GM10248 (cell line): ENCODE measurements at regions not wholly inside any gene's neighbourhood (a gene's known extent, or its start where the extent isn't known, plus 50 kb on each side); places are given as distances from the start of the nearest gene placed in this dataset.

Experiments used
- CTCF ChIA-PET: fragments of 300-600 bp; sonication (Branson Sonifier 250); formaldehyde crosslinking; extraction: SDS; loops from one replicate; lab custom pipeline; 2021; ENCODE audit warnings: antibody characterized with exemption; lab: Yijun Ruan, JAX
- POLR2A ChIA-PET: fragments of 350-650 bp; sonication (Branson Sonifier 250); formaldehyde crosslinking; extraction: SDS; loops from one replicate; lab custom pipeline; 2020; ENCODE audit warnings: antibody characterized with exemption; lab: Yijun Ruan, JAX
- DNase-seq: peaks from one replicate; pipeline ENCODE4 v3.0.0; 2012; ENCODE audit errors: extremely low spot score
- TF ChIP-seq, protein P1 (sequence below): IDR thresholded peaks from 2 replicates; pipeline ENCODE4 v1.5.1; 2012; ENCODE audit warnings: mild to moderate bottlenecking, low read depth; ENCODE audit errors: extremely low read depth, missing control alignments, control extremely low read depth

DNA sequence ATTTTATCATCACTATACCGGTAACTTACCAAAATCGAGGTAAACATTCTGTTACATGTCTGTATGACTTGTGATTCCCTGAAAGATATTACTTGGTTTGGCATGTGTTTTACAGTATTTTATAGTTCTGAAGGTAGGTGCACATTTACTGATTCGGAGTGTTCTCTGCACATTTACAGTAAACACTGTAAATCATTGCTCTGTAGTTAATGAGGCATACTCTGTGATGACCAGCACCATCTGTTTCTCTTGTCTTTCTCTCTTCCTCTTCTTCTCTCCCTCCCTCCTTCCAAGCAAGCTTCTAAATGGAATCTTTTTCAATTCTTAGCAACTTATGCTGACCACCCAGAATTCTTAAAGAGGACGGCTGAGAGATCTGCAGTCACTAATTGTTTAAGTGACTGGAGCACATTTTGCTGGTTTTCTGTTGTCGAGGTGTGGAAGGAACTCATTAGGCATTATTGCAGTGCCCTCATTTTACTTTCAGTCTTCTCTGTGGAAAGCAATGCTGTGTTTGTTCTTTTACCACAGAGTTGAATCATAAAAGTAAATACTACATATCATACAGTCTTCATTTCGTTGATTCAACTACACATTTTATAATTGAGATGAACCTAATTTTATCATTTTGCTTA is 126.5 kb downstream of the UTRN start:
- ChIA-PET CTCF (no interaction called here), POLR2A (no interaction called here)
- DNase-seq, result no peak
- TF ChIP-seq, protein P1, sequence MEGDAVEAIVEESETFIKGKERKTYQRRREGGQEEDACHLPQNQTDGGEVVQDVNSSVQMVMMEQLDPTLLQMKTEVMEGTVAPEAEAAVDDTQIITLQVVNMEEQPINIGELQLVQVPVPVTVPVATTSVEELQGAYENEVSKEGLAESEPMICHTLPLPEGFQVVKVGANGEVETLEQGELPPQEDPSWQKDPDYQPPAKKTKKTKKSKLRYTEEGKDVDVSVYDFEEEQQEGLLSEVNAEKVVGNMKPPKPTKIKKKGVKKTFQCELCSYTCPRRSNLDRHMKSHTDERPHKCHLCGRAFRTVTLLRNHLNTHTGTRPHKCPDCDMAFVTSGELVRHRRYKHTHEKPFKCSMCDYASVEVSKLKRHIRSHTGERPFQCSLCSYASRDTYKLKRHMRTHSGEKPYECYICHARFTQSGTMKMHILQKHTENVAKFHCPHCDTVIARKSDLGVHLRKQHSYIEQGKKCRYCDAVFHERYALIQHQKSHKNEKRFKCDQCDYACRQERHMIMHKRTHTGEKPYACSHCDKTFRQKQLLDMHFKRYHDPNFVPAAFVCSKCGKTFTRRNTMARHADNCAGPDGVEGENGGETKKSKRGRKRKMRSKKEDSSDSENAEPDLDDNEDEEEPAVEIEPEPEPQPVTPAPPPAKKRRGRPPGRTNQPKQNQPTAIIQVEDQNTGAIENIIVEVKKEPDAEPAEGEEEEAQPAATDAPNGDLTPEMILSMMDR, result no peak

DNA sequence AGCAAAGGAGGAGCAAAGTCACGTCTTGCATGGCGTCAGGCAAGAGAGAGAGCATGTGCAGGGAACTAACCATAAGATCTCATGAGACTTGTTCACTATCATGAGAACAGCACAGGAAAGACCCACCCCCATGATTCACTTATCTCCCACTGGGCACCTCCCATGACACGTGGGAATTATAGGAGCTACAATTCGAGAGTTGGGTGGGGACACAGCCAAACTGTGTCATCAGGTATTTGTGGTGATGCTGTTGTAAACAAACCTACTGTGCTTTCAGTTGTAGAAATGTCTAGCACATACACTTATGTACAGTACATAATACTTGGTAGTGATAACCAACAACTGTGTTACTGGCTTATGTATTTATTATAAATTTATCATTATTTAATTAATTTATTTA is 128.3 kb downstream of the UTRN start:
- CTCF ChIA-PET, result interaction anchor here (1.4 kb wide), 1 partner anchor 21 kb away, joined by 3 read pairs; no protein-coding TSS in a partner anchor
- TF ChIP-seq, protein P1, result no peak
- no peak for DNase-seq
- POLR2A ChIA-PET, result no interaction called here

DNA sequence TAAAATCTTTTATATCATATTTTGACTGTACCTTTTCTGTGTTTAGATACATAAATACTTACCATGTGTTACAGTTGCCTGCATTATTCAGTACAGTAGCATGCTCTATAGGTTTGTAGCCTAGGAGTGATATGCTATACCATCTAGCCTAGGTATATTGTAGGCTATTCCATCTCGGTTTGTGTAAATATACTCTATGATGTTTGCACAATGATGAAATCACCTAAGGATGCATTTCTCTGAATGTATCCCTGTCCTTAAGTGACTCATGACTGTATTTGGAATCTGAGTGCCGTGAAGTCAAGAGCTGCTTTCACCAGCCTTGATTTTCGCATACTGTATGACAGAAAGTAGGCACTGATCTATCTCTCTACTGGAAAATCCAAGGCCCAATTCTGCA is 129.9 kb downstream of the UTRN start:
- ChIA-PET POLR2A (no interaction called here), CTCF (no interaction called here)
- no peak for DNase-seq
- TF ChIP-seq, protein P1, result no peak

DNA sequence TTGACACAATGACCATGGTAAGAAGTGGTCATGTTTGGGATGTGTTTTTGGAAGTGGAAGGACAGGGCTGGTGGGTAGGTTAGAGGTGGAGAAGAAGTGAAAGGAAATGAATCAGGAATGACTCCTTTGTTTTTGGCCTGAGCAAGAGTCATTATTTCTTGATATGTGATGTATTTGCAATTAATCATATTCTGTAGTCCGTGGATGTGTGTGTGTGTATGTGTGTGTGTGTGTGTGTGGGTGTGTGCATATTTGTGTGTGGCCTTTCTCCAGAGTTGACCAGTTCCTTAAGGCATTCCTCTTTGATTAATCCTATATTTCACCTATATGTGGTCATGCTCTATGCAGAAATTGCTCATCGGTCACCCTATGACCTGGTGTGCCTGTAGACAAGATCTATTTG is 130.7 kb downstream of the UTRN start:
- TF ChIP-seq, protein P1, result no peak
- ChIA-PET POLR2A (no interaction called here), CTCF (interaction anchor here (1.8 kb wide), 1 partner anchor 24 kb away, joined by 3 read pairs; no protein-coding TSS in a partner anchor)
- no peak for DNase-seq

DNA sequence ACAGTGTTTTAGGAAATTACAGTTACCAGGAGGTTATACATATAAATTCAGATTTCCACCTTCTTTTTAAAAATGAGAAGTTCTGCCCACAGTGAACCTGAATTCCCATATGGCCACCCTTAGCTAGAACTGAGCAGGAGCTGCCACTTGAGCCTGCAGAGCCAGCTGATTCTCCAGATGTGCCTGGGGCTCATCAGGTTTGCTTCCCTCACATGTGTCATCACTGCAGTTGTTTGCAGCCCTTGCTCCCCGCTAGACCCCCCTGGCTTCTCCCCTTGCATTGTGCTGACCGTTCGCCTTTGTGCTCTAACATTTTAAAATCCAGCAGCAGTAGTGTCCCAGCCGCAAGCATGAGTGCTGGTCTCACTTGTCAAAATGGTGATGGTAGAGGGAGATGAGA is 131.1 kb downstream of the UTRN start:
- ChIA-PET CTCF (interaction anchor here (1.8 kb wide), 1 partner anchor 25 kb away, joined by 3 read pairs; no protein-coding TSS in a partner anchor), POLR2A (no interaction called here)
- TF ChIP-seq, protein P1, result no peak
- no peak for DNase-seq

DNA sequence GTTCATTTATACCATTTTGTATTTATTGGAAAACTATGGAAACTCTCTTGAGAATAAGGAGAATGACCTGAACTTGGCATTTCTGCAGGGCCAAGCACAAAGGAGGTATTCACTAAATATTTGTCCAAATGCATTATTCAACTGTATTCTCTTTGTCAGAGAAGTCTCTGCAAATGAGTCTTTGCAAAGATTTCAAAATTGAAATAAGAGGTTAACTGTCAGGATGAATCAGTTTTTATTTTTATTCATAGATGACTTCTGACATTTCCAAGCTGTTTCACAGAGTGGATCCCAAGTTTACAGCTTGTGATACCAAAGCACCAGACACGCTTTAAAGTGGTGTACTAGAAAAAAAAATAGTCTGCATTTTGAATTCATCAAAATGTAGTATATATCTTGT is 131.6 kb downstream of the UTRN start:
- ChIA-PET POLR2A (no interaction called here), CTCF (interaction anchor here (1.8 kb wide), 1 partner anchor 25 kb away, joined by 3 read pairs; no protein-coding TSS in a partner anchor)
- DNase-seq, result no peak
- TF ChIP-seq, protein P1, result no peak

DNA sequence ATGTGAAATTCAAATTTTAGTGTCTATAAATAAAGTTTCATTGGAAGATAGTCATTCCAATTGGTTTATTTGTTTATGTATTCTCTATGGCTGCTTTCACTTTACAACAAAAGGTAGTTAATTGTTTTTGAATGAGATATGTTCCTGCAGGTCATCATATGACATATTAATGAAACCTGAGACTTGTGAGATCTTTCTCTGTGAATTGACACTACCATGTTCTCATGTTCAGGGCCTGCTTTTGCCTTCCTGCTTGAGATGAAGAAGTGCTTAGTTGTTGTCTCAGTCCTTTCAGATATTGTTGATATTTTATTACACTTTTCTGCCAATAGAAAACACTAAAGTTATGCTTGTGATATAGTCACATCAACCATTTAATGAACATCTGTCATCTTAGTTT is 132.5 kb downstream of the UTRN start:
- POLR2A ChIA-PET, result no interaction called here
- CTCF ChIA-PET, result no interaction called here
- TF ChIP-seq, protein P1, result no peak
- DNase-seq, result no peak
